ENCODE measurements at regions not wholly inside any gene's neighbourhood (a gene's known extent, or its start where the extent isn't known, plus 50 kb on each side); places are given as distances from the start of the nearest gene placed in this dataset.

DNA sequence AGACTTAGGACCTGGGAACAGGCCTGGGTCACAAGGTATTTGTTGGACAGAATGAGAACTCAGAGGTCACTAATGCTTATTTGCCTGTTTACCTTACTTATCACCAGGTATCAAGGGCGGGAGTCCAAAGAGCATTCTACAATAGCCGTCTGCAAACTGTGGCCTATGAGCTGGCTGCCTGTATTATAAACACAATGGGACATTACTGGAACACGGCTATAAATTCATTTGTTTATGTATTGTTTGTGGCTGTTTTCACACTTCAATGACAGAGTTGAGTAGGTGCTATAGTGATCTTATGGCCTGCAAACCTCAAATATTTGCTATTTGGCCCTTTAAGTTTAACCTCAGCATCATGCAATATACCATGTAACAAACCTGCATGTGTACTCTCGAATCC, 76.6 kb upstream of the ASTN2 start:
- no peaks in the 10 kb centered on the region for H3F3A ChIP-seq (replicated peaks; ENCODE audit: low read depth)
- TF ChIP-seq POLR2AphosphoS5 (IDR thresholded peaks at IDR 0.05; ENCODE audit: low read depth) (no peak), NANOG (IDR thresholded peaks at IDR 0.05; ENCODE audit: borderline replicate concordance) (no peak), STAT1 (IDR thresholded peaks at IDR 0.05; ENCODE audit: unreplicated experiment) (no peak), ZNF114 (CRISPR knock-in tag; IDR thresholded peaks at IDR 0.05) (no peak), ZNF331 (CRISPR knock-in tag; IDR thresholded peaks at IDR 0.05; ENCODE audit: low read depth) (no peak), CREB1 (CRISPR knock-in tag; IDR thresholded peaks at IDR 0.05; ENCODE audit: low read depth) (no peak), EZH2 (IDR thresholded peaks at IDR 0.05; ENCODE audit: low read depth, unreplicated experiment) (no peak), EZH2phosphoT487 (IDR thresholded peaks at IDR 0.05; ENCODE audit: unreplicated experiment) (no peak), JUNB (IDR thresholded peaks at IDR 0.05; ENCODE audit: unreplicated experiment) (no peak)
- TF ChIP-seq, protein P1, sequence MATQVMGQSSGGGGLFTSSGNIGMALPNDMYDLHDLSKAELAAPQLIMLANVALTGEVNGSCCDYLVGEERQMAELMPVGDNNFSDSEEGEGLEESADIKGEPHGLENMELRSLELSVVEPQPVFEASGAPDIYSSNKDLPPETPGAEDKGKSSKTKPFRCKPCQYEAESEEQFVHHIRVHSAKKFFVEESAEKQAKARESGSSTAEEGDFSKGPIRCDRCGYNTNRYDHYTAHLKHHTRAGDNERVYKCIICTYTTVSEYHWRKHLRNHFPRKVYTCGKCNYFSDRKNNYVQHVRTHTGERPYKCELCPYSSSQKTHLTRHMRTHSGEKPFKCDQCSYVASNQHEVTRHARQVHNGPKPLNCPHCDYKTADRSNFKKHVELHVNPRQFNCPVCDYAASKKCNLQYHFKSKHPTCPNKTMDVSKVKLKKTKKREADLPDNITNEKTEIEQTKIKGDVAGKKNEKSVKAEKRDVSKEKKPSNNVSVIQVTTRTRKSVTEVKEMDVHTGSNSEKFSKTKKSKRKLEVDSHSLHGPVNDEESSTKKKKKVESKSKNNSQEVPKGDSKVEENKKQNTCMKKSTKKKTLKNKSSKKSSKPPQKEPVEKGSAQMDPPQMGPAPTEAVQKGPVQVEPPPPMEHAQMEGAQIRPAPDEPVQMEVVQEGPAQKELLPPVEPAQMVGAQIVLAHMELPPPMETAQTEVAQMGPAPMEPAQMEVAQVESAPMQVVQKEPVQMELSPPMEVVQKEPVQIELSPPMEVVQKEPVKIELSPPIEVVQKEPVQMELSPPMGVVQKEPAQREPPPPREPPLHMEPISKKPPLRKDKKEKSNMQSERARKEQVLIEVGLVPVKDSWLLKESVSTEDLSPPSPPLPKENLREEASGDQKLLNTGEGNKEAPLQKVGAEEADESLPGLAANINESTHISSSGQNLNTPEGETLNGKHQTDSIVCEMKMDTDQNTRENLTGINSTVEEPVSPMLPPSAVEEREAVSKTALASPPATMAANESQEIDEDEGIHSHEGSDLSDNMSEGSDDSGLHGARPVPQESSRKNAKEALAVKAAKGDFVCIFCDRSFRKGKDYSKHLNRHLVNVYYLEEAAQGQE (IDR thresholded peaks at IDR 0.05; ENCODE audit: unreplicated experiment), result no peak
- TF ChIP-seq, protein P2, sequence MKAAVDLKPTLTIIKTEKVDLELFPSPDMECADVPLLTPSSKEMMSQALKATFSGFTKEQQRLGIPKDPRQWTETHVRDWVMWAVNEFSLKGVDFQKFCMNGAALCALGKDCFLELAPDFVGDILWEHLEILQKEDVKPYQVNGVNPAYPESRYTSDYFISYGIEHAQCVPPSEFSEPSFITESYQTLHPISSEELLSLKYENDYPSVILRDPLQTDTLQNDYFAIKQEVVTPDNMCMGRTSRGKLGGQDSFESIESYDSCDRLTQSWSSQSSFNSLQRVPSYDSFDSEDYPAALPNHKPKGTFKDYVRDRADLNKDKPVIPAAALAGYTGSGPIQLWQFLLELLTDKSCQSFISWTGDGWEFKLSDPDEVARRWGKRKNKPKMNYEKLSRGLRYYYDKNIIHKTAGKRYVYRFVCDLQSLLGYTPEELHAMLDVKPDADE (IDR thresholded peaks at IDR 0.05), result no peak
- TF ChIP-seq, protein P3, sequence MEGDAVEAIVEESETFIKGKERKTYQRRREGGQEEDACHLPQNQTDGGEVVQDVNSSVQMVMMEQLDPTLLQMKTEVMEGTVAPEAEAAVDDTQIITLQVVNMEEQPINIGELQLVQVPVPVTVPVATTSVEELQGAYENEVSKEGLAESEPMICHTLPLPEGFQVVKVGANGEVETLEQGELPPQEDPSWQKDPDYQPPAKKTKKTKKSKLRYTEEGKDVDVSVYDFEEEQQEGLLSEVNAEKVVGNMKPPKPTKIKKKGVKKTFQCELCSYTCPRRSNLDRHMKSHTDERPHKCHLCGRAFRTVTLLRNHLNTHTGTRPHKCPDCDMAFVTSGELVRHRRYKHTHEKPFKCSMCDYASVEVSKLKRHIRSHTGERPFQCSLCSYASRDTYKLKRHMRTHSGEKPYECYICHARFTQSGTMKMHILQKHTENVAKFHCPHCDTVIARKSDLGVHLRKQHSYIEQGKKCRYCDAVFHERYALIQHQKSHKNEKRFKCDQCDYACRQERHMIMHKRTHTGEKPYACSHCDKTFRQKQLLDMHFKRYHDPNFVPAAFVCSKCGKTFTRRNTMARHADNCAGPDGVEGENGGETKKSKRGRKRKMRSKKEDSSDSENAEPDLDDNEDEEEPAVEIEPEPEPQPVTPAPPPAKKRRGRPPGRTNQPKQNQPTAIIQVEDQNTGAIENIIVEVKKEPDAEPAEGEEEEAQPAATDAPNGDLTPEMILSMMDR (conservative IDR thresholded peaks at IDR 0.05; ENCODE audit: low read depth in 2 of 2), result no peak
- TF ChIP-seq, protein P4, sequence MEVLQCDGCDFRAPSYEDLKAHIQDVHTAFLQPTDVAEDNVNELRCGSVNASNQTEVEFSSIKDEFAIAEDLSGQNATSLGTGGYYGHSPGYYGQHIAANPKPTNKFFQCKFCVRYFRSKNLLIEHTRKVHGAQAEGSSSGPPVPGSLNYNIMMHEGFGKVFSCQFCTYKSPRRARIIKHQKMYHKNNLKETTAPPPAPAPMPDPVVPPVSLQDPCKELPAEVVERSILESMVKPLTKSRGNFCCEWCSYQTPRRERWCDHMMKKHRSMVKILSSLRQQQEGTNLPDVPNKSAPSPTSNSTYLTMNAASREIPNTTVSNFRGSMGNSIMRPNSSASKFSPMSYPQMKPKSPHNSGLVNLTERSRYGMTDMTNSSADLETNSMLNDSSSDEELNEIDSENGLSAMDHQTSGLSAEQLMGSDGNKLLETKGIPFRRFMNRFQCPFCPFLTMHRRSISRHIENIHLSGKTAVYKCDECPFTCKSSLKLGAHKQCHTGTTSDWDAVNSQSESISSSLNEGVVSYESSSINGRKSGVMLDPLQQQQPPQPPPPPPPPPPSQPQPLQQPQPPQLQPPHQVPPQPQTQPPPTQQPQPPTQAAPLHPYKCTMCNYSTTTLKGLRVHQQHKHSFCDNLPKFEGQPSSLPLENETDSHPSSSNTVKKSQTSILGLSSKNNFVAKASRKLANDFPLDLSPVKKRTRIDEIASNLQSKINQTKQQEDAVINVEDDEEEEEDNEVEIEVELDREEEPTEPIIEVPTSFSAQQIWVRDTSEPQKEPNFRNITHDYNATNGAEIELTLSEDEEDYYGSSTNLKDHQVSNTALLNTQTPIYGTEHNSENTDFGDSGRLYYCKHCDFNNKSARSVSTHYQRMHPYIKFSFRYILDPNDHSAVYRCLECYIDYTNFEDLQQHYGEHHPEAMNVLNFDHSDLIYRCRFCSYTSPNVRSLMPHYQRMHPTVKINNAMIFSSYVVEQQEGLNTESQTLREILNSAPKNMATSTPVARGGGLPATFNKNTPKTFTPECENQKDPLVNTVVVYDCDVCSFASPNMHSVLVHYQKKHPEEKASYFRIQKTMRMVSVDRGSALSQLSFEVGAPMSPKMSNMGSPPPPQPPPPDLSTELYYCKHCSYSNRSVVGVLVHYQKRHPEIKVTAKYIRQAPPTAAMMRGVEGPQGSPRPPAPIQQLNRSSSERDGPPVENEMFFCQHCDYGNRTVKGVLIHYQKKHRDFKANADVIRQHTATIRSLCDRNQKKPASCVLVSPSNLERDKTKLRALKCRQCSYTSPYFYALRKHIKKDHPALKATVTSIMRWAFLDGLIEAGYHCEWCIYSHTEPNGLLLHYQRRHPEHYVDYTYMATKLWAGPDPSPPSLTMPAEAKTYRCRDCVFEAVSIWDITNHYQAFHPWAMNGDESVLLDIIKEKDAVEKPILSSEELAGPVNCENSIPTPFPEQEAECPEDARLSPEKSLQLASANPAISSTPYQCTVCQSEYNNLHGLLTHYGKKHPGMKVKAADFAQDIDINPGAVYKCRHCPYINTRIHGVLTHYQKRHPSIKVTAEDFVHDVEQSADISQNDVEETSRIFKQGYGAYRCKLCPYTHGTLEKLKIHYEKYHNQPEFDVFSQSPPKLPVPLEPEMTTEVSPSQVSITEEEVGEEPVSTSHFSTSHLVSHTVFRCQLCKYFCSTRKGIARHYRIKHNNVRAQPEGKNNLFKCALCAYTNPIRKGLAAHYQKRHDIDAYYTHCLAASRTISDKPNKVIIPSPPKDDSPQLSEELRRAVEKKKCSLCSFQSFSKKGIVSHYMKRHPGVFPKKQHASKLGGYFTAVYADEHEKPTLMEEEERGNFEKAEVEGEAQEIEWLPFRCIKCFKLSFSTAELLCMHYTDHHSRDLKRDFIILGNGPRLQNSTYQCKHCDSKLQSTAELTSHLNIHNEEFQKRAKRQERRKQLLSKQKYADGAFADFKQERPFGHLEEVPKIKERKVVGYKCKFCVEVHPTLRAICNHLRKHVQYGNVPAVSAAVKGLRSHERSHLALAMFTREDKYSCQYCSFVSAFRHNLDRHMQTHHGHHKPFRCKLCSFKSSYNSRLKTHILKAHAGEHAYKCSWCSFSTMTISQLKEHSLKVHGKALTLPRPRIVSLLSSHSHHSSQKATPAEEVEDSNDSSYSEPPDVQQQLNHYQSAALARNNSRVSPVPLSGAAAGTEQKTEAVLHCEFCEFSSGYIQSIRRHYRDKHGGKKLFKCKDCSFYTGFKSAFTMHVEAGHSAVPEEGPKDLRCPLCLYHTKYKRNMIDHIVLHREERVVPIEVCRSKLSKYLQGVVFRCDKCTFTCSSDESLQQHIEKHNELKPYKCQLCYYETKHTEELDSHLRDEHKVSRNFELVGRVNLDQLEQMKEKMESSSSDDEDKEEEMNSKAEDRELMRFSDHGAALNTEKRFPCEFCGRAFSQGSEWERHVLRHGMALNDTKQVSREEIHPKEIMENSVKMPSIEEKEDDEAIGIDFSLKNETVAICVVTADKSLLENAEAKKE (CRISPR knock-in tag; IDR thresholded peaks at IDR 0.05), result no peak
- H2AFZ ChIP-seq, result no peak overlapping the region
- no peaks in the 10 kb centered on the region for H3K36me3 Mint-ChIP-seq (ENCODE audit: low read depth)
- H3K27me3 ChIP-seq (ENCODE audit: insufficient read depth), result no peaks in the 10 kb centered on the region
- no peak overlapping the region for H3K4me2 ChIP-seq
- DNase-seq (ENCODE audit: low spot score) (no peak), ATAC-seq (no peak)
- no peak overlapping the region for H3K27ac ChIP-seq (ENCODE audit: low read depth)
- H3K4me1 Mint-ChIP-seq, result peaks cover 7% of the 10 kb centered on the region; the same call in 2 of the 3 replicates
- no peaks in the 10 kb centered on the region for H3K79me2 ChIP-seq (replicated peaks; ENCODE audit: insufficient read depth)
- H3K27ac Mint-ChIP-seq, result no peak overlapping the region
- peaks cover 4% of the 10 kb centered on the region for H3K27me3 Mint-ChIP-seq (ENCODE audit: insufficient read depth, low read depth, poor library complexity)
- no peaks in the 10 kb centered on the region for H3K9me2 ChIP-seq (ENCODE audit: insufficient read depth)
- H4K20me1 ChIP-seq (replicated peaks; ENCODE audit: insufficient read depth), result no peaks in the 10 kb centered on the region
- H3K4me3 ChIP-seq, result no peak overlapping the region
- H3K4me1 ChIP-seq (ENCODE audit: insufficient read depth), result peaks cover 8% of the 10 kb centered on the region
- H3K4me3 Mint-ChIP-seq, result no peak overlapping the region
- no peaks in the 10 kb centered on the region for H3K9me3 Mint-ChIP-seq
- no peaks in the 10 kb centered on the region for H3K36me3 ChIP-seq (ENCODE audit: insufficient read depth)
